ENCODE measurements at regions not wholly inside any gene's neighbourhood (a gene's known extent, or its start where the extent isn't known, plus 50 kb on each side); places are given as distances from the start of the nearest gene placed in this dataset.

- DNase-seq (ENCODE audit: low read depth, low spot score): no peak
- no peak overlapping the region for H3K4me3 ChIP-seq (ENCODE audit: low read depth, low read length)
- CTCF ChIA-PET: interaction anchor here (0.7 kb wide), 1 partner anchor 439 kb away, joined by 3 read pairs; no protein-coding TSS in a partner anchor
- no peak overlapping the region for H3K27ac ChIP-seq (ENCODE audit: low read depth, low read length)
- POLR2A ChIA-PET: no interaction called here
- no peaks in the 10 kb centered on the region; the same call in none of the 2 replicates for H3K9me3 ChIP-seq (ENCODE audit: control insufficient read depth, insufficient read depth, low read length)
- no peak for TF ChIP-seq CTCF (IDR thresholded peaks at IDR 0.05; ENCODE audit: low read depth, low read length)
- H3K27me3 ChIP-seq (ENCODE audit: control insufficient read depth, insufficient read depth, low read length): no peaks in the 10 kb centered on the region
Observed at GRCh38 chr12:116474899-116475298, 84.3 kb upstream of the MAP1LC3B2 start.

- H3K27me3 ChIP-seq (ENCODE audit: control insufficient read depth, insufficient read depth, low read length): no peaks in the 10 kb centered on the region
- H3K9me3 ChIP-seq (ENCODE audit: control insufficient read depth, insufficient read depth, low read length): no peaks in the 10 kb centered on the region; the same call in none of the 2 replicates
- H3K27ac ChIP-seq (ENCODE audit: low read depth, low read length): no peak overlapping the region
- DNase-seq (ENCODE audit: low read depth, low spot score): no peak
- ChIA-PET CTCF (no interaction called here), POLR2A (no interaction called here)
- no peak overlapping the region for H3K4me3 ChIP-seq (ENCODE audit: low read depth, low read length)
- TF ChIP-seq CTCF (IDR thresholded peaks at IDR 0.05; ENCODE audit: low read depth, low read length): no peak
Observed at GRCh38 chr12:116476227-116476822, 82.9 kb upstream of the MAP1LC3B2 start.

- Histone ChIP-seq H3K27me3 (ENCODE audit: control insufficient read depth, insufficient read depth, low read length) (no peaks in the 10 kb centered on the region), H3K4me3 (ENCODE audit: low read depth, low read length) (no peak overlapping the region), H3K9me3 (ENCODE audit: control insufficient read depth, insufficient read depth, low read length) (no peaks in the 10 kb centered on the region; the same call in none of the 2 replicates), H3K27ac (ENCODE audit: low read depth, low read length) (no peak overlapping the region)
- ChIA-PET CTCF (no interaction called here), POLR2A (no interaction called here)
- DNase-seq (ENCODE audit: low read depth, low spot score): no peak
- no peak for TF ChIP-seq CTCF (IDR thresholded peaks at IDR 0.05; ENCODE audit: low read depth, low read length)
Observed at GRCh38 chr12:116478243-116478773, 80.9 kb upstream of the MAP1LC3B2 start.

- Histone ChIP-seq H3K27ac (ENCODE audit: low read depth, low read length) (no peak overlapping the region), H3K27me3 (ENCODE audit: control insufficient read depth, insufficient read depth, low read length) (no peaks in the 10 kb centered on the region), H3K9me3 (ENCODE audit: control insufficient read depth, insufficient read depth, low read length) (no peaks in the 10 kb centered on the region; the same call in none of the 2 replicates), H3K4me3 (ENCODE audit: low read depth, low read length) (no peak overlapping the region)
- DNase-seq (ENCODE audit: low read depth, low spot score): no peak
- TF ChIP-seq CTCF (IDR thresholded peaks at IDR 0.05; ENCODE audit: low read depth, low read length): no peak
- CTCF ChIA-PET: no interaction called here
- POLR2A ChIA-PET: no interaction called here
Observed at GRCh38 chr12:116480210-116480810, 78.9 kb upstream of the MAP1LC3B2 start.

GRCh38 chr12:116481726-116482125, 77.5 kb upstream of the MAP1LC3B2 start:
- CTCF ChIA-PET: interaction anchor here (0.6 kb wide), 1 partner anchor 385 kb away, joined by 8 read pairs; no protein-coding TSS in a partner anchor
- no peak overlapping the region for H3K4me3 ChIP-seq (ENCODE audit: low read depth, low read length)
- no peak for TF ChIP-seq CTCF (IDR thresholded peaks at IDR 0.05; ENCODE audit: low read depth, low read length)
- H3K27me3 ChIP-seq (ENCODE audit: control insufficient read depth, insufficient read depth, low read length): no peaks in the 10 kb centered on the region
- DNase-seq (ENCODE audit: low read depth, low spot score): no peak
- no peak overlapping the region for H3K27ac ChIP-seq (ENCODE audit: low read depth, low read length)
- H3K9me3 ChIP-seq (ENCODE audit: control insufficient read depth, insufficient read depth, low read length): no peaks in the 10 kb centered on the region; the same call in none of the 2 replicates
- POLR2A ChIA-PET: no interaction called here

Data from AG04450 (cell line).